ENCODE measurements at regions not wholly inside any gene's neighbourhood (a gene's known extent, or its start where the extent isn't known, plus 50 kb on each side); places are given as distances from the start of the nearest gene placed in this dataset.
"Not testable (repeated sequence)": the region's sequence is repeated elsewhere in the genome, so short reads cannot be mapped to it uniquely, and the experiment has no call there.

GRCh38 chr6:134810402-134810801, 139.5 kb downstream of the ALDH8A1 start:
- Mint-ChIP-seq H3K27me3 (no peaks in the 10 kb centered on the region), H3K9me3 (no peaks in the 10 kb centered on the region), H3K27ac (no peak overlapping the region), H3K4me3 (no peak overlapping the region), H3K4me1 (no peaks in the 10 kb centered on the region), H3K36me3 (no peaks in the 10 kb centered on the region)

- Mint-ChIP-seq H3K4me3 (no peak overlapping the region), H3K27me3 (no peaks in the 10 kb centered on the region), H3K4me1 (no peaks in the 10 kb centered on the region), H3K27ac (no peak overlapping the region), H3K9me3 (no peaks in the 10 kb centered on the region), H3K36me3 (no peaks in the 10 kb centered on the region)
These were observed 140.8 kb downstream of the ALDH8A1 start for GRCh38 chr6:134809130-134809529.

GRCh38 chr6:134806180-134806798, 143.6 kb downstream of the ALDH8A1 start:
- H3K36me3 Mint-ChIP-seq, result no peaks in the 10 kb centered on the region
- no peaks in the 10 kb centered on the region for H3K27me3 Mint-ChIP-seq
- H3K4me1 Mint-ChIP-seq, result no peaks in the 10 kb centered on the region
- no peak overlapping the region for H3K4me3 Mint-ChIP-seq
- H3K27ac Mint-ChIP-seq, result no peak overlapping the region
- H3K9me3 Mint-ChIP-seq, result no peaks in the 10 kb centered on the region

GRCh38 chr6:134805168-134805567, 144.7 kb downstream of the ALDH8A1 start:
- H3K27ac Mint-ChIP-seq, result no peak overlapping the region

GRCh38 chr6:134804311-134804710, 145.6 kb downstream of the ALDH8A1 start:
- H3K27me3 Mint-ChIP-seq, H3K4me1 Mint-ChIP-seq, H3K9me3 Mint-ChIP-seq, H3K36me3 Mint-ChIP-seq, H3K27ac Mint-ChIP-seq, H3K4me3 Mint-ChIP-seq: not testable (repeated sequence)

More at GRCh38 chr6:134805168-134805567, 144.7 kb downstream of the ALDH8A1 start:
- no peaks in the 10 kb centered on the region for H3K9me3 Mint-ChIP-seq
- no peaks in the 10 kb centered on the region for H3K27me3 Mint-ChIP-seq
- H3K4me1 Mint-ChIP-seq, result no peaks in the 10 kb centered on the region
- no peaks in the 10 kb centered on the region for H3K36me3 Mint-ChIP-seq
- H3K4me3 Mint-ChIP-seq, result no peak overlapping the region

- Mint-ChIP-seq H3K36me3 (no peaks in the 10 kb centered on the region), H3K27ac (no peak overlapping the region), H3K4me1 (no peaks in the 10 kb centered on the region), H3K4me3 (no peak overlapping the region), H3K9me3 (no peaks in the 10 kb centered on the region), H3K27me3 (no peaks in the 10 kb centered on the region)
These were observed 147.4 kb downstream of the ALDH8A1 start for GRCh38 chr6:134802426-134803058.

- H3K36me3 Mint-ChIP-seq, result no peaks in the 10 kb centered on the region
- no peak overlapping the region for H3K27ac Mint-ChIP-seq
- peaks cover 6% of the 10 kb centered on the region for H3K9me3 Mint-ChIP-seq
- no peaks in the 10 kb centered on the region for H3K27me3 Mint-ChIP-seq
- no peaks in the 10 kb centered on the region for H3K4me1 Mint-ChIP-seq
- H3K4me3 Mint-ChIP-seq, result no peak overlapping the region
These were observed 152.3 kb downstream of the ALDH8A1 start for GRCh38 chr6:134797400-134798113.

GRCh38 chr6:134795691-134796090, 154.2 kb downstream of the ALDH8A1 start:
- H3K9me3 Mint-ChIP-seq, result peaks cover 13% of the 10 kb centered on the region
- H3K4me3 Mint-ChIP-seq, result no peak overlapping the region
- no peaks in the 10 kb centered on the region for H3K27me3 Mint-ChIP-seq
- no peak overlapping the region for H3K27ac Mint-ChIP-seq
- H3K4me1 Mint-ChIP-seq, result no peaks in the 10 kb centered on the region
- H3K36me3 Mint-ChIP-seq, result no peaks in the 10 kb centered on the region

GRCh38 chr6:134795001-134795400, 154.9 kb downstream of the ALDH8A1 start:
- Mint-ChIP-seq H3K27ac (no peak overlapping the region), H3K9me3 (peaks cover 18% of the 10 kb centered on the region), H3K36me3 (peaks cover 2% of the 10 kb centered on the region), H3K4me3 (no peak overlapping the region), H3K4me1 (no peaks in the 10 kb centered on the region), H3K27me3 (peaks cover 1% of the 10 kb centered on the region)

- not testable (repeated sequence) for H3K27ac Mint-ChIP-seq, H3K27me3 Mint-ChIP-seq, H3K4me1 Mint-ChIP-seq, H3K4me3 Mint-ChIP-seq, H3K36me3 Mint-ChIP-seq
- peaks cover 18% of the 10 kb centered on the region for H3K9me3 Mint-ChIP-seq
These were observed 158.6 kb downstream of the ALDH8A1 start for GRCh38 chr6:134791243-134791843.

- no peak overlapping the region for H3K4me3 Mint-ChIP-seq
These were observed 162.5 kb downstream of the ALDH8A1 start for GRCh38 chr6:134787261-134787877.

GRCh38 chr6:134784336-134784735, 165.6 kb downstream of the ALDH8A1 start:
- peaks cover 9% of the 10 kb centered on the region for H3K27me3 Mint-ChIP-seq
- H3K9me3 Mint-ChIP-seq, result peaks cover 5% of the 10 kb centered on the region
- H3K27ac Mint-ChIP-seq, result no peak overlapping the region
- H3K4me3 Mint-ChIP-seq, result no peak overlapping the region
- no peaks in the 10 kb centered on the region for H3K4me1 Mint-ChIP-seq
- peaks cover 3% of the 10 kb centered on the region for H3K36me3 Mint-ChIP-seq

More at GRCh38 chr6:134787261-134787877, 162.5 kb downstream of the ALDH8A1 start:
- H3K36me3 Mint-ChIP-seq, result peaks cover 2% of the 10 kb centered on the region
- H3K27me3 Mint-ChIP-seq, result peaks cover 10% of the 10 kb centered on the region
- no peak overlapping the region for H3K27ac Mint-ChIP-seq
- H3K4me1 Mint-ChIP-seq, result no peaks in the 10 kb centered on the region
- H3K9me3 Mint-ChIP-seq, result peaks cover 11% of the 10 kb centered on the region

- Mint-ChIP-seq H3K9me3 (peaks cover 11% of the 10 kb centered on the region), H3K27ac (no peak overlapping the region), H3K27me3 (peaks cover 1% of the 10 kb centered on the region), H3K4me3 (no peak overlapping the region), H3K36me3 (peaks cover 3% of the 10 kb centered on the region), H3K4me1 (no peaks in the 10 kb centered on the region)
These were observed 171.5 kb downstream of the ALDH8A1 start for GRCh38 chr6:134778431-134778830.

- Mint-ChIP-seq H3K9me3 (peaks cover 6% of the 10 kb centered on the region), H3K4me1 (no peaks in the 10 kb centered on the region), H3K27me3 (peaks cover 2% of the 10 kb centered on the region), H3K27ac (no peak overlapping the region), H3K36me3 (no peaks in the 10 kb centered on the region), H3K4me3 (no peak overlapping the region)
These were observed 175.7 kb downstream of the ALDH8A1 start for GRCh38 chr6:134774201-134774638.

GRCh38 chr6:134772671-134773360, 177.1 kb downstream of the ALDH8A1 start:
- H3K4me3 Mint-ChIP-seq, result no peak overlapping the region
- no peaks in the 10 kb centered on the region for H3K36me3 Mint-ChIP-seq
- H3K27me3 Mint-ChIP-seq, result peaks cover 9% of the 10 kb centered on the region
- no peak overlapping the region for H3K27ac Mint-ChIP-seq
- peaks cover 6% of the 10 kb centered on the region for H3K9me3 Mint-ChIP-seq
- H3K4me1 Mint-ChIP-seq, result no peaks in the 10 kb centered on the region
